Epithelial cell of esophagus (primary cell): ENCODE measurements at regions not wholly inside any gene's neighbourhood (a gene's known extent, or its start where the extent isn't known, plus 50 kb on each side); places are given as distances from the start of the nearest gene placed in this dataset.
A peak's percentile ranks its signal among the peaks of the same experiment; 100 is the strongest.
"Not testable (repeated sequence)": the region's sequence is repeated elsewhere in the genome, so short reads cannot be mapped to it uniquely, and the experiment has no call there.

Source experiments
- DNase-seq: peaks from one replicate; pipeline ENCODE4 v3.0.0; 2010; ENCODE audit warnings: low read depth
- H3K4me3 ChIP-seq: 2 replicates; pipeline ENCODE4 v1.5.1; 2011; ENCODE audit warnings: mild to moderate bottlenecking, low read length, control low read depth
- CTCF ChIP-seq: IDR thresholded peaks from 2 replicates; pipeline ENCODE4 v1.5.1; 2011; ENCODE audit warnings: low read depth, mild to moderate bottlenecking, low read length, control low read depth, inconsistent platforms; ENCODE audit not compliant: insufficient read depth; ENCODE audit errors: missing control alignments

GRCh38 chr17:37859451-37859850, 64.8 kb upstream of the TBC1D3K start:
- no peak for TF ChIP-seq CTCF
- no peak overlapping the region for H3K4me3 ChIP-seq
- no peak for DNase-seq

- not testable (repeated sequence) for H3K4me3 ChIP-seq, DNase-seq
Measured at GRCh38 chr17:37858391-37858790, 65.8 kb upstream of the TBC1D3K start.

- DNase-seq, result no peak
- no peak overlapping the region for H3K4me3 ChIP-seq
- TF ChIP-seq CTCF, result no peak
Measured at GRCh38 chr17:37856245-37856644, 68.0 kb upstream of the TBC1D3K start.

- no peak for DNase-seq
- no peak for TF ChIP-seq CTCF
Measured at GRCh38 chr17:37849617-37849972, 74.6 kb upstream of the TBC1D3K start.

DNA sequence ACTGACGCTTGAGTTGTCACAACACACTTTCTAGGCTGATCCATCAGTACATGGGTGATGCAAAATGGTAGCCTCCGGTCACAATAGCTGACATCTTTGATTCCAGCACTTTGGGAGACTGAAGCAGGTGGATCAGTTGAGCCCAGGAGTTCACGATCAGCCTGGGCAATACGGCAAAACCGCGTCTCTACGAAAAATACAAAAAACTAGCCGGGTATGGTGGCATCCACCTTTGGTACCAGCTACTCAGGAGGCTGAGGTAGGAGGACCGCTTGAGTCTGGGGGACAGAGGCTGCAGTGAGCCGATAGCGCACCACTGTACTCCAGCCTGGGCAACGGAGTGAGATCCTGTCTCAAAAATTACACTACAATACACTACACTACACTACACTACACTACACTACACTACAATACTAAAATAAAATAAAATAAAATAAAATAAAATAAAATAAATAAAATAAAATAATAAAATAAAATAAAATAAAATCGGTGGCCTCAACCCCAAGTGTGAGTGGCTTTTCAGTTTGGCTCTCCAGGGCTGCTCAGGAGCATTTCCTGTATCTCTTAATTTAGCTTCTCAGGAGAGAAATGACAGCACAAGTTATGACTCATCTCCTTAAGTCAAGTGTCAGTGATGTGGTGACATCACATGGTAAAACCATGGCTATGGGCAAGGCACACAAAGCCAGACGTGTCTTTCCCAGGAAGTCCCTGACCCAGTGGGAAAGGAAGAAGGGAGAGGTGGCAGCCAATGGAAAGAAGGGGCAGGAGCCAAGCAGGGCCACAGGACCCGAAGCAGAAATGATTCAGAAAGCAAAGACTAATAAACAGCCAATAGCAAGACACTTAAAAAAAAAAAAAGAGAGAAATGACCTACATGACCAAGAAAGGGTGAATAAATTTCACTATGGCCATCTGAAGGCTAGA, 75.3 kb upstream of the TBC1D3K start:
- no peak for TF ChIP-seq CTCF
- peak; percentile 91 for DNase-seq
- no peak overlapping the region for H3K4me3 ChIP-seq

More at GRCh38 chr17:37849617-37849972, 74.6 kb upstream of the TBC1D3K start:
- no peak overlapping the region for H3K4me3 ChIP-seq

- no peak for TF ChIP-seq CTCF
- DNase-seq, result peak; percentile 35
- no peak overlapping the region for H3K4me3 ChIP-seq
Measured at GRCh38 chr17:37847811-37848331, 76.3 kb upstream of the TBC1D3K start.

DNA sequence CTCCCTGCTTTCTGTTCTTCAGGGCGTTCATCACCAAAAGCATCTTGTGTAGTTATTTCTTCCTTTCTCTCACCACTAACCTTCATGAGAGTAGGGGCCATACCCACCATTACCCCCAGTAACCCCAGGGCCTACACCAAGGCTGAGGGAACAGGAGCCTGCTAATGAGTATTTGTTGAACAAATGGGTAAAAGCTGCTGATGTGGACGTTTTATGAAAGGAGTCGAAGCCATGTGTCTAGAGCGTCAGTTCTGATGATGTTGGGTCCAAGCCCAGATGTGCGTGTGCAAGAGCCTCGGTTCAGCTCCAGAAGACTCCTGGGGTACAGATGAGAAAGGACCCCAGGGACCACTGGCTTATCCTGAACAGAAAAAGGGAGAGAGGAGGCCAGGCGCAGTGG, 77.1 kb upstream of the TBC1D3K start:
- no peak for TF ChIP-seq CTCF
- no peak for DNase-seq
- no peak overlapping the region for H3K4me3 ChIP-seq
